Nephron progenitor cell (in vitro differentiated cells): ENCODE measurements at regions not wholly inside any gene's neighbourhood (a gene's known extent, or its start where the extent isn't known, plus 50 kb on each side); places are given as distances from the start of the nearest gene placed in this dataset.
"Not testable (repeated sequence)": the region's sequence is repeated elsewhere in the genome, so short reads cannot be mapped to it uniquely, and the experiment has no call there.

ENCODE experiments used
- DNase-seq: peaks from one replicate; pipeline ENCODE4 v3.0.0; 2021
- H3K27ac Mint-ChIP-seq: 2 replicates; pipeline ENCODE4 v1.8.0; 2021; ENCODE audit warnings: mild to moderate bottlenecking, moderate library complexity, mixed read lengths
- H3K27me3 Mint-ChIP-seq: 2 replicates; pipeline ENCODE4 v1.8.0; 2021; ENCODE audit warnings: mild to moderate bottlenecking, low read depth, mixed read lengths; ENCODE audit not compliant: poor library complexity
- H3K36me3 Mint-ChIP-seq: 2 replicates; pipeline ENCODE4 v1.8.0; 2021; ENCODE audit warnings: low read depth, mixed read lengths
- H3K4me1 Mint-ChIP-seq: 2 replicates; pipeline ENCODE4 v1.8.0; 2021; ENCODE audit warnings: mixed read lengths
- H3K4me3 Mint-ChIP-seq: 2 replicates; pipeline ENCODE4 v1.8.0; 2021; ENCODE audit warnings: mild to moderate bottlenecking, moderate library complexity, mixed read lengths
- H3K9me3 Mint-ChIP-seq: 2 replicates; pipeline ENCODE4 v1.8.0; 2021; ENCODE audit warnings: mild to moderate bottlenecking, moderate library complexity, mixed read lengths
- TF ChIP-seq, protein P1 (sequence below): fragments of 200-600 bp; sonication (generic); IDR thresholded peaks from 2 replicates; pipeline ENCODE4 v1.5.0; 2021; ENCODE audit warnings: antibody characterized with exemption

DNA sequence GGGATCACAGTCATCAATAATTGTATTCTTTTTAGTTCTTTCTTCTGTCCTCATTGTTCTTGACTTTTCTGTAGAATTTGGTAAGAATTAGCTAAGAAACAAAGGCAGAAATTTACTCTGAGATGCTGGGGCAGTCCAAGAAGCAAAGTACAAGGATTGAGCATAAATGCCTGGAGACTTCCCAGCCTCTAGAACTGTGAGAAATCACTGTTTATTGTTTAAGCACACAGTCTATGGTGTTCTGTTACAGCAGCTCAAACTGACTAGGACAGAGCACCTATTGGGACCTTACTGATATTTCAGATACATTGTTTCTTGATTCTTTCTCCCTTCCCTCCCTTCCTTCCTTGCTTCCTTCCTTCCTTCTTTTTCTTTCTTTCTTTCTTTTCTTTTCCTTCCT, 192.7 kb upstream of the SLC35B3 start:
- Mint-ChIP-seq H3K36me3 (no peaks in the 10 kb centered on the region), H3K4me3 (no peak overlapping the region), H3K4me1 (peaks cover 8% of the 10 kb centered on the region), H3K27ac (no peak overlapping the region), H3K9me3 (no peaks in the 10 kb centered on the region), H3K27me3 (no peaks in the 10 kb centered on the region)
- DNase-seq = no peak
- TF ChIP-seq, protein P1, sequence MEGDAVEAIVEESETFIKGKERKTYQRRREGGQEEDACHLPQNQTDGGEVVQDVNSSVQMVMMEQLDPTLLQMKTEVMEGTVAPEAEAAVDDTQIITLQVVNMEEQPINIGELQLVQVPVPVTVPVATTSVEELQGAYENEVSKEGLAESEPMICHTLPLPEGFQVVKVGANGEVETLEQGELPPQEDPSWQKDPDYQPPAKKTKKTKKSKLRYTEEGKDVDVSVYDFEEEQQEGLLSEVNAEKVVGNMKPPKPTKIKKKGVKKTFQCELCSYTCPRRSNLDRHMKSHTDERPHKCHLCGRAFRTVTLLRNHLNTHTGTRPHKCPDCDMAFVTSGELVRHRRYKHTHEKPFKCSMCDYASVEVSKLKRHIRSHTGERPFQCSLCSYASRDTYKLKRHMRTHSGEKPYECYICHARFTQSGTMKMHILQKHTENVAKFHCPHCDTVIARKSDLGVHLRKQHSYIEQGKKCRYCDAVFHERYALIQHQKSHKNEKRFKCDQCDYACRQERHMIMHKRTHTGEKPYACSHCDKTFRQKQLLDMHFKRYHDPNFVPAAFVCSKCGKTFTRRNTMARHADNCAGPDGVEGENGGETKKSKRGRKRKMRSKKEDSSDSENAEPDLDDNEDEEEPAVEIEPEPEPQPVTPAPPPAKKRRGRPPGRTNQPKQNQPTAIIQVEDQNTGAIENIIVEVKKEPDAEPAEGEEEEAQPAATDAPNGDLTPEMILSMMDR = no peak

- H3K4me3 Mint-ChIP-seq = no peak overlapping the region
- no peak for DNase-seq
Observed at GRCh38 chr6:8627085-8627861, 191.9 kb upstream of the SLC35B3 start.

GRCh38 chr6:8624665-8625064, 189.3 kb upstream of the SLC35B3 start:
- H3K27ac Mint-ChIP-seq = no peak overlapping the region
- H3K4me3 Mint-ChIP-seq = no peak overlapping the region
- no peak for DNase-seq
- no peaks in the 10 kb centered on the region for H3K9me3 Mint-ChIP-seq
- no peaks in the 10 kb centered on the region for H3K27me3 Mint-ChIP-seq
- H3K4me1 Mint-ChIP-seq = no peaks in the 10 kb centered on the region
- TF ChIP-seq, protein P1 = no peak
- H3K36me3 Mint-ChIP-seq = no peaks in the 10 kb centered on the region

More at GRCh38 chr6:8627085-8627861, 191.9 kb upstream of the SLC35B3 start:
- Mint-ChIP-seq H3K9me3 (no peaks in the 10 kb centered on the region), H3K4me1 (no peaks in the 10 kb centered on the region), H3K27me3 (no peaks in the 10 kb centered on the region), H3K27ac (no peak overlapping the region), H3K36me3 (no peaks in the 10 kb centered on the region)
- TF ChIP-seq, protein P1 = no peak

- H3K27ac Mint-ChIP-seq = no peak overlapping the region
- no peak overlapping the region for H3K4me3 Mint-ChIP-seq
- DNase-seq = no peak
- no peaks in the 10 kb centered on the region for H3K27me3 Mint-ChIP-seq
- H3K4me1 Mint-ChIP-seq = no peaks in the 10 kb centered on the region
- peaks cover 7% of the 10 kb centered on the region for H3K36me3 Mint-ChIP-seq
- H3K9me3 Mint-ChIP-seq = peaks cover 7% of the 10 kb centered on the region
- TF ChIP-seq, protein P1 = no peak
Observed at GRCh38 chr6:8623441-8623840, 188.1 kb upstream of the SLC35B3 start.

GRCh38 chr6:8619853-8620252, 184.5 kb upstream of the SLC35B3 start:
- Mint-ChIP-seq H3K27ac (no peak overlapping the region), H3K27me3 (peaks cover 3% of the 10 kb centered on the region), H3K4me1 (no peaks in the 10 kb centered on the region), H3K4me3 (no peak overlapping the region), H3K36me3 (peaks cover 8% of the 10 kb centered on the region), H3K9me3 (peaks cover 20% of the 10 kb centered on the region)
- no peak for DNase-seq
- TF ChIP-seq, protein P1 = no peak

DNA sequence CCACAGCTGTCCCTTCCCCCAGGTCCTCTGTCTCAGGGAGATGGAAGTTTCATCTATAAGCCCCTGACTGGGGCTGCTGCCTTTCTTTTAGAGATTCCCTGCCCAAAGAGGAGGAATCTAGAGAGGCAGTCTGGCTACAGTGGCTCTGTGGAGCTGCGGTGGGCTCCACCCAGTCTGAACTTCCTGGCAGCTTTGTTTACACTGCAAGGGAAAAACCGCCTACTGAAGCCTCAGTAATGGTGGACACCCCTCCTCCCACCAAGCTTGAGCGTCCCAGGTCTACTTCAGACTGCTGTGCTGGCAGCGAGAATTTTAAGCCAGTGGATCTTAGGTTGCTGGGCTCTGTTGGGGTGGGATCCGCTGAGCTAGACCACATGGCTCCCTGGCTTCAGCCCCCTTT, 184.1 kb upstream of the SLC35B3 start:
- H3K4me3 Mint-ChIP-seq, H3K36me3 Mint-ChIP-seq, H3K4me1 Mint-ChIP-seq, H3K27ac Mint-ChIP-seq, DNase-seq, H3K27me3 Mint-ChIP-seq: not testable (repeated sequence)
- H3K9me3 Mint-ChIP-seq = peaks cover 20% of the 10 kb centered on the region
